ENCODE measurements at regions not wholly inside any gene's neighbourhood (a gene's known extent, or its start where the extent isn't known, plus 50 kb on each side); places are given as distances from the start of the nearest gene placed in this dataset.

DNA sequence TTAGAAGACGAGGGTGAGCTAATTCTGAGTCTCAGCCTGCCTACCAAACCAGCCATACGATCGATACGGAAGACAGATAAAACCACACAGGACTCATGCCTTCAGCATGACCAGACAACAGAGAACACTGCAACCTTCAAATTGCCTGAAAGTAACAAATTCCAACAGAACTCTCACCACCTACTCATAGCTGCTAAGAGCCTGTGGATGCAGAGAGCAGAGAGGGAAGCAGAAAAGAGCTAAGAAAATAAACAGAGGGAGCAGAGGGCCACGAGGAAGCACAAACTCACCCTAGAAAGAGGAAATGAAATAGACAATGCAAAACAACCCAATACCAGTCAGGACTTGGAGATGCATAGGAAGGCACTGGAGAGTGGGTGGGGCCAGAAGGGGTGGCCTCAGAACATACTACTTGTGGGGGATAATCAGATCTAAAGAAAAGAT lies 86.7 kb upstream of the TAS2R1 start:
- no peak for TF ChIP-seq POLR2A (IDR thresholded peaks at IDR 0.05)
- TF ChIP-seq, protein P1, sequence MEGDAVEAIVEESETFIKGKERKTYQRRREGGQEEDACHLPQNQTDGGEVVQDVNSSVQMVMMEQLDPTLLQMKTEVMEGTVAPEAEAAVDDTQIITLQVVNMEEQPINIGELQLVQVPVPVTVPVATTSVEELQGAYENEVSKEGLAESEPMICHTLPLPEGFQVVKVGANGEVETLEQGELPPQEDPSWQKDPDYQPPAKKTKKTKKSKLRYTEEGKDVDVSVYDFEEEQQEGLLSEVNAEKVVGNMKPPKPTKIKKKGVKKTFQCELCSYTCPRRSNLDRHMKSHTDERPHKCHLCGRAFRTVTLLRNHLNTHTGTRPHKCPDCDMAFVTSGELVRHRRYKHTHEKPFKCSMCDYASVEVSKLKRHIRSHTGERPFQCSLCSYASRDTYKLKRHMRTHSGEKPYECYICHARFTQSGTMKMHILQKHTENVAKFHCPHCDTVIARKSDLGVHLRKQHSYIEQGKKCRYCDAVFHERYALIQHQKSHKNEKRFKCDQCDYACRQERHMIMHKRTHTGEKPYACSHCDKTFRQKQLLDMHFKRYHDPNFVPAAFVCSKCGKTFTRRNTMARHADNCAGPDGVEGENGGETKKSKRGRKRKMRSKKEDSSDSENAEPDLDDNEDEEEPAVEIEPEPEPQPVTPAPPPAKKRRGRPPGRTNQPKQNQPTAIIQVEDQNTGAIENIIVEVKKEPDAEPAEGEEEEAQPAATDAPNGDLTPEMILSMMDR (IDR thresholded peaks at IDR 0.05), result no peak
